GM18502 (cell line): ENCODE measurements at regions not wholly inside any gene's neighbourhood (a gene's known extent, or its start where the extent isn't known, plus 50 kb on each side); places are given as distances from the start of the nearest gene placed in this dataset.

Experiments
- ATAC-seq: cut with Tn5 transposase; IDR thresholded peaks from one replicate; pipeline ENCODE4 v1.9.1; 2021; ENCODE audit warnings: mild to moderate bottlenecking; ENCODE audit not compliant: unreplicated experiment, poor library complexity

- no peak for ATAC-seq
These were observed 2131.7 kb downstream of the MRPL39 start for GRCh38 chr21:23475281-23476219.

DNA sequence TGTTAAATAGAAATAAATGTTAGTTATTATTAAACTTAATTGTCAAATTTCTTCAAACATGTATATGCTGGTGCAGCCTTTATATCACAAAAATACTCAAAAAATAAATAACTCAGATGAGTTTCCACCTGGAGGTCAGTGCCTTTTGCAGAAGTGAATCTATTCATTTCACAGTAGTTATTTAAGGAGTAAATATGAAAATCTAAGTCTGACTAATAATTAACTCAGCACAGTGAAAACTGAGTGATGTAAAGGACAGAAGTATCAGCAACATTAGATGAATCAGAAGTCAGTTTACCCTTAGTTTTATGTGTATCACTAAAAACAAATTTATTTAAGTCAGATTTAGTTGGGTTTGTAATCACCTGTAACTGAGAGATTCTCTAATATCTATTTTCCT is 2135.4 kb downstream of the MRPL39 start:
- peak; percentile 64 for ATAC-seq

GRCh38 chr21:23463365-23463764 is 2143.9 kb downstream of the MRPL39 start:
- no peak for ATAC-seq

DNA sequence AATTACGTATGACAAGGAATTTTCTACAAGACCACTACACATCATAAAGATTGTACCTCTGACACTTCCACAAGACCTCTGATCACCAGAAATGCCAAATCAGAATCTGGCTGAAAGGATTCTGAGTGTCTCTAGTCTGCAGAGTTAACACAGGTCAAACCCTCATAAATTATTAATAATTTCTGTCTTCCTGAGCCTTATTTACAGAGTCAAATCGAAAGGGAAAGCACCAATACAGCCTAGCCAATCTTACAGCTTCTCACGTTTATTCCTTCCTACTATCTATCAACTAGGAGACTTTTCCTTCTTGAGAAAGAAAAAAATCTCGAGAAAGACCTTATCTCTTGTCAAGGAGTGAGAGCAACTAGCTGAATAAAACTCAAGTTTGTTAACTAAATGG is 2151.6 kb downstream of the MRPL39 start:
- peak; percentile 62 for ATAC-seq

DNA sequence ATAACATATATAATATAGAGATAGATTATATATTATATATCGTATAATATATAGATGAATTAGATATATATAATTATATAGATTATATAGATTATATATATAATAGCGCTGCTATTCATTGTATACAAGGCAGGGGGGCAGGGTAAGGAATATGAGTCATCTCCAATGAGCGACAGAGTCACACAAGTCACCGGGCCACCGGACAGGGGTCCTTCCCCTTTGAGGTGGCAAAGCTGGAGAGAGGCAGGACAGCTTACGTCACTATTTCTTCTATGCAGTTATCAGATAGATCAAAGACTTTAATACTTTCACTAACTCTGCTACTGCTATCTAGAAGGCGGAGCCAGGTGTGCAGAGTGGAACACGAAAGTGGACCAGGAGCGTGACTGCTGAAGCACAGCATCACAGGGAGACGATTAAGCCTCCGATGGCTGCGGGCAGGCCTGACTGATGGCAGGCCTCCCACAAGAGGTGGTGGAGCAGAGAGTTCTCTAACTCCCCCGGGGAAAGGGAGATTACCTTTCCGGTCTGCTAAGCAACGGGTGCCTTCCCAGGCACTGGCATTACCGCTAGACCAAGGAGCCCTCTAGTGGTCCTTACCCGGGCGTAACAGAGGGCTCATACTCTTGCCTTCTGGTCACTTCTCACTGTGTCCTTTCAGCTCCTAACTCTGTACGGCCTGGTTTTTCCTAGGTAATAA is 2154.7 kb downstream of the MRPL39 start:
- no peak for ATAC-seq

GRCh38 chr21:23445307-23445706 is 2162.0 kb downstream of the MRPL39 start:
- ATAC-seq: no peak

DNA sequence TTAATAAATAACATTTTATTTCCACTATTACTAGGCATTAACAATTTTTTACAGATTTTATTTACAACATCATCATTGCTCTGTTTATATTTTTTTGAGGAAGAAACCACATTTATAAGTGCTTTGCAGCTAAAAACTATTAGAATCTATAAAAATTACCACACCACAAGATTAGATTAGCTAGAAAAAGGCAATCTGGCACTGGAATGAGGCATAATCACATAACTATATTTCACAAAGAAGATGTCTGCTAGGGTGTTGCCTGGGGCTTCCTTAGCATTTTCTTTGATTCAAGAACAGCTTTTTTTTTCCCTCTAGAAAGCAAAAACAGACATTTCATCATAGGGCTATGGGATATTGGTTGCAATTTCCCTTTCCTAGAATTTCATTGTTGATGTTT is 2169.2 kb downstream of the MRPL39 start:
- no peak for ATAC-seq

- ATAC-seq: no peak
These were observed 2204.3 kb downstream of the MRPL39 start for GRCh38 chr21:23402929-23403520.

GRCh38 chr21:23401278-23401677 is 2206.0 kb downstream of the MRPL39 start:
- ATAC-seq: no peak

GRCh38 chr21:23398726-23399125 is 2208.6 kb downstream of the MRPL39 start:
- ATAC-seq: no peak

- ATAC-seq: no peak
These were observed 2212.8 kb downstream of the MRPL39 start for GRCh38 chr21:23394458-23394857.

DNA sequence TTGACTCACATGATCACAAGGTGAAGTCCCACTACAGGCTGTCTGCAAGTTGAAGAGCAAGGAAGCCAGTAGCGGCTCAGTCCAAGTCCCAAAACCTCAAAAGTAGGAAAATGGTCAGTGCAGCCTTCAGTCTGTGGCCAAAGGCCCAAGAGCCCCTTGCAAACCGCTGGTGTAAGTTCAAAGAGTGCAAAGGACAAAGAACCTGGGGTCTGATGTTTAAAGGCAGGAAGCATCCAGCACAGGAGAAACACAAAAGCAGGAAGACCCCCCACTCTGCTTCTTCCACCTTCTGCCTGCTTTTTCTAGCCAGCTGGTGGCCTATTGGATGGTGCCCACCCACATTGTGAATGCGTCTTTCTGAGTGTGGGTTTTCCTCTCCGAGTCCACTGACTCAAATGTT is 2222.6 kb downstream of the MRPL39 start:
- no peak for ATAC-seq

DNA sequence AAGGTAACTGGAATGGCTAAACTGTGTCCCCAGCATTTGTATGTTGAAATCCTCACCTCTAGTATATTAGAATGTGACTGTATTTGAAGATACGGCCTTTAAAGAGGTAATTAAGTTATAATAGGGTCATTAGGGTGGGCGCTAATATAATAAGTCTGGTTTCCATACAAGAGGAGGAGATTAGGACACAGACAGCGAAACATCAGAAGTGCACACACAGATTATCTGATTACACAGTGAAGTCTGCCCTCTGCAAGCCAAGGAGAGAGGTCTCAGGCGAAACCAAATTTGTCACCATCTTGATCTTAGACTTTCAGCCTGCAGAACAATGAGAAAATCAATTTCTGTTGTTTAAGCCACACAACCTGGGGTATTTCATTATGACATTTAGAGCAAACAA is 2233.1 kb downstream of the MRPL39 start:
- no peak for ATAC-seq

- ATAC-seq: no peak
These were observed 2250.4 kb downstream of the MRPL39 start for GRCh38 chr21:23356905-23357304.

- no peak for ATAC-seq
These were observed 2291.1 kb downstream of the MRPL39 start for GRCh38 chr21:23316190-23316589.

GRCh38 chr21:23308741-23309140 is 2298.5 kb downstream of the MRPL39 start:
- no peak for ATAC-seq

- no peak for ATAC-seq
These were observed 2300.2 kb downstream of the MRPL39 start for GRCh38 chr21:23307065-23307464.

DNA sequence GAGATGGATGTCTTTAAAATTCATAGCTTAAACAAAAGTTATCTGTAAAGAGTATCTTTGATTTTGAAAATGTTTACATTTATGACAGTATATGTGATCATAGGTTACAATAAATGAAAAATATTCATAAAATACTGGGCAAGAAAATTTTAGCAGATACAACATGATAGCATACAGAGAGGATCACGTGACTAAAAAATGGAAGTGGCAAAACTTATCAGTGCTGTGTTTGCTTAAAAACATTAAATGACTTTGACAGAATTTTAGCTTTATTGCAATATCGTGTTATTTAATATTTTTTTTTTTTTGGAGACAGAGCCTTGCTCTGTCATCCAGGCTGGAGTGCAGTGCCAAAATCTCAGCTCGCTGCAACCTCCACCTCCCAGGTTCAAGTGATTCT is 2294.1 kb downstream of the NCAM2 start:
- ATAC-seq: no peak

GRCh38 chr21:23281917-23282316 is 2283.7 kb downstream of the NCAM2 start:
- no peak for ATAC-seq

GRCh38 chr21:23249760-23250159 is 2251.6 kb downstream of the NCAM2 start:
- no peak for ATAC-seq

DNA sequence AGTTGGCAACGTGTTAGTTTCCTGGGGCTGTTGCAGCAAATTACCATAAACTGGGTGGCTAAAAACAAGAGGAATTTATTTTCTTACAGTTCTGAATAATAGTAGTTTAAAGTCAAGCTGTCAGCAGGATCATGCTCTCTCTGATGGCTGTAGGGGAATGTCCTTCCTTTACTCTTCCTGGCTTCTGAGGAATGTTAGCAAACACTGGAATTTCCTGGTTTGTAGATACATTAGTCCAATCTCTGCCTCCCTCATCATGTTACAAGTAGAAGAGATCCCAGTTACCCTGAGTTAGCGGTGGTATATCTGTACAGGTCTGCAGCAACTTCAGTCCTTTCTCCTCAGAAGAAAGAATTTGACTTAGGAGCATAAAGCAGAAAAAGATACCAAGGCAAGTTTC is 2249.1 kb downstream of the NCAM2 start:
- ATAC-seq: no peak
